ENCODE measurements at regions not wholly inside any gene's neighbourhood (a gene's known extent, or its start where the extent isn't known, plus 50 kb on each side); places are given as distances from the start of the nearest gene placed in this dataset.
A peak's percentile ranks its signal among the peaks of the same experiment; 100 is the strongest.

- no peak for DNase-seq
Measured at GRCh38 chrX:96311366-96311765, 373.3 kb upstream of the DIAPH2 start.

DNA sequence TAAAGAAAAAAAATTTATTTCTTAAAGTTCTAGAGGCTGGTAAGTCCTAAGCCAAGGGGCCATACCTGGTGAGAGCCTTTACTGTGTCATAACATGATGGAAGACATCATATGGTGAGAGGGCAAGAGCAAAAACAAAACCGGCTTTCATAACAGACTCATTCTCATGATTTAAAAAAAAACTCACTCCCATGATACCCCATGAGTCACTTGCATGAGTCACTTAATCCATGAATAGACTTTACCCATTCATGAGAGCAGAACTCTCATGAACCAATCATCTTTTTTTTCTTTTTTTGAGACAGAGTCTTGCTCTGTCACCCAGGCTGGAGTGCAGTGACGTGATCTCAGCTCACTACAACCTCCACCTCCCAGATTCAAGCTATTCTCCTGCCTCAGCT is 369.7 kb upstream of the DIAPH2 start:
- DNase-seq, result peak; percentile 7

DNA sequence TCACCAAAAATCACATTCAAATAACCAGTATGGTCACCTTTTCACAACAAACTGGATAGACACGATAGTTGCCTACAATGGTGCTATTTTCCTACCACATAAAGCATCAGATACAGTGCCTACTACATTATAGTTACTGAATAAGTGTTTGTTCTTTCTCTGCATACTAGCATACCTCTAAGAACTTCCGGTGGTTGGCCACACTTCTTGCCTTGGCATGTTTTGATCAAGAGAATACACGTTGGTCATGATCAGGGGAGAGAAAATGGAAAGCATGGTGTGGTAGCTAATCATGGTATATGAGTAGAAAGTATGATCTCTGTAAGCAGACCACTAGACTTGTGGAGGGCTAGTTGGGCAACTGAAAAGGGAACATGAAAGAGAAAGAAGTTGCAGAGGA is 322.8 kb upstream of the DIAPH2 start:
- no peak for DNase-seq

DNA sequence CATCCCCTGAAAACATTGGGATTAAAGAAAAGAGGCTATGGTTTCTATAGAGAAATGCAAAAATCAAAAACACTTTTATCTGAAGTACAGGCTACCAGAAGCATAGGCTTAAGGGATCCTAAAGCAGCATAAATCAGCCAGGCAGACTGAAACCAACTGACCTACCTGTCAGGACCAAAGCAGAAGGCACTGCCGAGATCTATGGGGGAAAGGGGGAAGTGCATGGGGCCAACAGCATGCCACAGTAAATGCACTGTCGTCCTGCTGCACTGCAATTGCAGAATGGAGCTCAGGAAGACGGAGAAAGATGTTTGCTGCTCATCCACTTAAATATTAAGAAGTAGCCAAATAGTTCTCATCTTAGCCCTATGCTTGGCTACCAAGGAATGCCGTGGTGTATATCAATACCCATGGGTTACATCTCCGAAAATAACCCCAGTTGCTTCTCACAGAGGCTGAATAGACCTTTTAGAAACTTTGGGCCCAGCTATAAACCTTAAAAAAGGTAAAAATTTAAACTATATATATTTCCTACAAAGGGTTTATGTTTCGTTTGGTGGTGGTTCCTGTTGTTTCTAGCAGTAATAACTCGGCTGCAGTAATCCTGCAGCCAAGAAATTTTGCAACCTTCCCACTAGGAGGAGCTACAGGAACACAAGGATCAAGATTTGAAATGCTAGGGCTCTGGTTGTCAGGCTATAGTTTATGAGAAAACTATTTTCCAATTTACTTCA is 312.2 kb upstream of the DIAPH2 start:
- DNase-seq, result peak; percentile 73

GRCh38 chrX:96373047-96373355 is 311.6 kb upstream of the DIAPH2 start:
- DNase-seq, result no peak

DNA sequence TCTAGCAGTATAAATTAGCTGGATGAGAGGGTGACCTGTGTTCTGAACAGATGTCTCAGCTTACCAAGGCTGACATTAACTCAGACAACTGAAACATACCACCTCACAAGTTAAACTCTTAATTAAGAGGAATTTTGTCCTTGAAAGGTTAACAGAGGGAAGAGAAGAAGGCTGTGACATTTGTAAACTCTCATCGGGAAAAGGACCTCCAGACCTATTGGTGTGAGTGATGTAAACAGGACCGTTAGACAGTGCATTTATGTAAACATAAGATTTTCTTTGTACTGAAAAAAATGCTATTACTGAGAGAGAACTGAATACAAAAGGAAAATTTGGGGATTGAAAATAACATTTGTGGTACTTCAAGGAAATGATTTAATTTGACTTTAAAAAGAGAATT is 308.4 kb upstream of the DIAPH2 start:
- DNase-seq, result no peak

DNA sequence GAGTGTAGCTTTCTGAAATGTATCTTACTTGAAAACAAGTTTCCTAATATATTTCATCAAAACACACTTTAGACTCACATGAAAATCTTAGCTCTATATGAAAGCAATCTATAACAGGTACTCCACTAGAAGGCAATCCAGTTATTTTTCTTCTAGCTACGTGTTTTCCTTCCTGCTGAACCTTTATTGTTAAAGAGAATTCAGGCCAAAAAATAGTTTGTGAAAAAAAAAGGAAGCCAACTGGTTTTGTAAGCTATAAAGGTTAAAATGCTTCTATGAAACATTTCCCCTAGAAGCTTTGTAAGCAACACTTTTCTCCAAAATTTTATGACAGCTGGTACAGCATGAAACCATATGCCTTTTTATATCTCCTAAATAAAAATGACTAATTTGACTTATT is 304.7 kb upstream of the DIAPH2 start:
- peak; percentile 33 for DNase-seq

DNA sequence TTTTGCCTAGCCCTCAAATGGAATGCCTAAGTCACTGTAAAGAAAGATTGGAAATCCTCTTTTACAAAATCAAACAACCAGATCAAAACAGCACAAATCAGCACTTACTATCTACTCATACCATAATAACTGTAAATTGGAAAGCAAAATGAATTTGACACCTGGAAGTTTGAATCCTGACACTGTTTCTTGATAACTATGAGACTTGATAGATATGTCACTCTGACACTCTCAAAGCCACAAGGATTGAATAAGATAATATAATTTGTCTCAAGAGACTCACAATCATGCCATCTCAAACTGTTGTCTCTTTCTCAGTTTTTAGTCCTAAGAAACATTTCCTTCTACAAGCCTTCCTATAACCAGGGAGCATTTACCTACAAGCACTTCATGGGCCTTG is 302.6 kb upstream of the DIAPH2 start:
- DNase-seq, result no peak

DNA sequence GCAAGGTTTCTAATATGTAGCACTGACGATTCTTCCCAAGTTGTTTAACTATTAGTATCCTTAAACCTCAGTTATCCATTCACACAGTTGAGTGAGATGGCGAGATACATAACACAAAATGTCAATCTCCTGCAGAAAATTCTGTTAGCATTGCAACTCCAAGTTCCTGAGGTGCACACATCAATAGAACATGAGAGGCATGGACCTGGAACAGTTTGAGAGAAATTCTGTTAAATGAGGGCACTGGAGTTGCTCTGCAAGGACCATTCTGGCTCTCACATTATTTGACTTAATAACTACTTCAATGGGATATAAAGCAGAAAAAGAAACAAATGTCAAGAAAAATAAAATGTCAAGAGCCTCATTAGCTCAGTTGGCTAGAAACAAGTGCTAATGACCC is 301.2 kb upstream of the DIAPH2 start:
- no peak for DNase-seq

- no peak for DNase-seq
Measured at GRCh38 chrX:96386325-96386724, 298.3 kb upstream of the DIAPH2 start.

GRCh38 chrX:96386981-96387380 is 297.7 kb upstream of the DIAPH2 start:
- DNase-seq, result no peak

GRCh38 chrX:96387801-96388200 is 296.8 kb upstream of the DIAPH2 start:
- no peak for DNase-seq

GRCh38 chrX:96389281-96390047 is 295.2 kb upstream of the DIAPH2 start:
- no peak for DNase-seq

DNA sequence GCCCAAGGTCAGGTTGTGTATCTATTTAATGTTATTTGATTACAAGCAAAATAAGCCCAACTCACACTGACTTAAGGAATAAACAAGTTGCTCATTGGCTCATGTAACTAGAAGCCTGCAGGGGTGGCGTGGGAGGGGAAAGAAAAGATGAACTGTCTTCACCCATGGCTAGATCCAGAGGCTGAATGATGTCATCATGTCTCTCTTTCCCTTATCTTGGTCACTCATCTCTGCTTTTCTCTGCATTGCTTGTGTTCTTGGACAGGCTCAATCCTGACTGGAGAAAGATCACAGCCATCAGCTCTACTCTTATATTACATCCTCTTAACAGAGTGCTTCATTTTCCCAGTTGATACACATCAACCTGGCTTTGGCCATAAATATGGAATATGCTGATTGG is 290.0 kb upstream of the DIAPH2 start:
- no peak for DNase-seq

GRCh38 chrX:96403446-96403845 is 281.2 kb upstream of the DIAPH2 start:
- peak; percentile 43 for DNase-seq

DNA sequence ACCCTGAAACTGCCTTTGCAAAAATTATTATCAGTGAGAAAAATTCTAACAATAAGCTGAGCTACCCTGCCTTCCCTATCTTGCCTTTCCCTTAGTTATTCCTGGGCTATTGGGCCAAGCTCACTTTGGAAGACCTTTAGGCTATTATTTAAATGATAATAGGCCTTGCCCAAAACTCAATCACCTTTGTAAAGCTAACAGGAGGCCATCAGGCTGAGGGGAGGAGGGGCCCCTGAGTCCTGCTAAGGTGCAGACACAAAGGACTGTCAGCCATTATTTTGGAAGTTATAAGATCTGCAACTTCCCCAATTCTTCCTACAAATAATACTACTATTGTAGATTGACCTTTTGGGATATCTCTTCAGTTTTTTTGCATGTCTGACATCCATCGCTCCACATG is 278.8 kb upstream of the DIAPH2 start:
- no peak for DNase-seq

GRCh38 chrX:96407072-96407471 is 277.6 kb upstream of the DIAPH2 start:
- peak; percentile 60 for DNase-seq

DNA sequence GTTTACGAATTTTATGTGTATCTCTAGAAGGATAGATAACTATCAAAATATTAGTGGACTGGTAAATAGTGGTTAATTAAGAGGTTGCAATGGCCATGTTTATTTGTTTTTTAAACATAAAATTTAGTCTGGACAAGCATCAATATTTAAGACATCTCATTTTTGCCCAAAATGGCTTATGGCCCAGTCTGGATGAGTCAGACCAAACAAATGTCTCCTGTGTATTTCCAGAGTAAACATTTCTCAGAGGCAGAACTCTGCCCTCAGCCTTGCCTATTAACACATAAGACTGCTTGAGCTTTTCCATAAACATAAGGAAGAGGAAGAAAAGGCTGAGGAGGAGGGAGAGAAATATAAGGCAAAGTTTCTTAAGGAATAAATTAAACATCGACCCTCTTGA is 277.1 kb upstream of the DIAPH2 start:
- DNase-seq, result peak; percentile 62

GRCh38 chrX:96407981-96408380 is 276.7 kb upstream of the DIAPH2 start:
- no peak for DNase-seq

- no peak for DNase-seq
Measured at GRCh38 chrX:96410927-96411326, 273.7 kb upstream of the DIAPH2 start.

DNA sequence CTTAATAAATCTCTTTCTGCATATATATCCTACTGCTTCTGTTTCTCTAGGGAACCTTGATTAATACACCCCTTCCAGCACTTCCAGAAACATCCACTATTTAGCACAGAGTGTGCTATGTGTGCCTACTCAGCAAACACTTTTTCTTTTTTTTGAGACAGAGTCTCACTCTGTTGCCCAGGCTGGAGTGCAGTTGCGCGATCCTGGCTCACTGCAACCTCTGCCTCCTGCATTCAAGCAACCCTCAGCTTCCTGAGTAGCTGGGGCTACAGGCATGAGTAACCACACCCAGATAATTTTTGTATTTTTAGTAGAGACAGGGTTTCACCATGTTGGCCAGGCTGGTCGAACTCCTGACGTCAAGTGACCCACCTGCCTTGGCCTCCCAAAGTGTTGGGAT is 266.9 kb upstream of the DIAPH2 start:
- no peak for DNase-seq

- DNase-seq, result no peak
Measured at GRCh38 chrX:96424007-96424406, 260.6 kb upstream of the DIAPH2 start.

DNA sequence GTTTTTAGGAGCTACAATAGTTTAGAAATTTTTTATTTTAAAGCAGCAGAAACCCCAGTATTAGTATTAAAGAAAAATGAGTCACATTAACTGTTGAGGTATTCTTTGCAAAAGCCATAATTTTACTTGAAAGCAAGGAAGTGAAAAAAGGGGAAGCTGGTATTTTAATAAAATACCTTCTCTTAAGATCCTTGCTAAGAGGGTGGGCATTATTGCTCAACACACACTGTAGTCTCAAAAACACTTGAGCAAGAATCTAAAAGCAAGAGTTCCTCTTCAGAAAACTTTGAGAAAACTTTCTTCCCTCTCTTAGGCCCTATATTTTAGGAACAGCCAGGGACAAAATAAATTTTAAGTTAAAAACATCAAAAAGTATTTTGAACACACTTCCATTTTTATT is 259.4 kb upstream of the DIAPH2 start:
- no peak for DNase-seq

GRCh38 chrX:96430756-96431455 is 253.7 kb upstream of the DIAPH2 start:
- DNase-seq, result peak; percentile 66

Measured in dermis blood vessel endothelial cell (primary cell).